AML-193 (cell line): ENCODE measurements at regions not wholly inside any gene's neighbourhood (a gene's known extent, or its start where the extent isn't known, plus 50 kb on each side); places are given as distances from the start of the nearest gene placed in this dataset.
"Not testable (repeated sequence)": the region's sequence is repeated elsewhere in the genome, so short reads cannot be mapped to it uniquely, and the experiment has no call there.

Experiments
- DNase-seq, 2 experiments: peaks; one replicate each; lab custom pipeline; 2025; lab: John Stamatoyannopoulos, UW

DNA sequence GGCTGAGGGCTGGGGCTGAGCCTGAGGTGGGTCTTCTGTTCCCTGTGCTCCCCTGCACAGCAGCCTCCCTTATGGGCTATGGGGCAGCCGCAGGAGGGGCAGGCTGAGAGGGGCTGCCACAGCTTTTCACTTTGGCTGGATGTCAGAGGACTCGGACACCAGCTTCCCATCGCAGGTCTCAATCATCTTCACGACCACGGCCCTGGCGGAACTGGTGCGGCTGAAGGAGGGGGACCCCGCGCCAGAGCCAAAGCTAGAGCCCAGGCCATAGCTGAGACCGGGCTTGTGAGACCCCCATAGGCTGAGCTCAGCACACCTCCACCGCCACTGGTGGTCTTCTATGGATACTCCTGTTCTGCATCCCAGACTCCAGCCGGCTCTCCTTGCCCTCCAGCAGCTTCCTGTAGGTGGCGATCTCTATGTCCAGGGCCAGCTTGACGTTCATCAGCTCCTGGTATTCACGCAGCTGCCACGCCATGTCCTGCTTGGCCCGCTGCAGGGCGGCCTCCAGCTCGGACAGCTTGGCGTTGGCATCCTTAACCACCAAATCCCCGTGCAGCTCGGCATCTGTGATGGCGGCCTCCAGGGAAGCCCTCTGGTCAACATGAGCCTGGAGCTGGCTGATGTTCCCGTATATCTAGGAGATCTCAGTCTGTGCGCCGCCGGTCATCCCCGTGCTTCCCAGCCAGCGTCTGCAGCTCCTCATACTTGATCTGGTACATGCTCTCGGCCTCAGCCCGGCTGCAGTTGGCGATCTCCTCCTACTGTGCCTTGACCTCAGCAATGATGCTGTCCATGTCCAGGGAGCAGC is 181.7 kb upstream of the SYNPR start:
- DNase-seq = no peak

DNA sequence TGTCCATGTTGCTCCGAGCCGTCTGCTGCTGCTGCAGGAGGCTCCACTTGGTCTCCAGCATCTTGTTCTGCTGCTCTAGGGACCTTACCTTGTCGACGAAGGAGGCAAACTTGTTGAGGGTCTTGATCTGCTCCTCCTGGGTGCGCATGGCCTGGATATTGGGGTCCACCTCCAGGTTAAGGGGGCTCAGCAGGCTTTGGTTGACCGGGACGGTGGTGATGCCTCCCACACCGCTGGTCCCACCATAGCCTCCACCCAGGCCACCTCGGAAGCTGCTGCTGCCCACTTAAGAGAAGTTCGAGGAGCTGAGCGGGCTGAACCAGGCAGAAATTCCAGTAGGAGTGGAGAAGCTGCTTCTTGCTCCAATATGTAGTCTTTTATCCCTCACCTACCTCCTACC is 180.7 kb upstream of the SYNPR start:
- DNase-seq = no peak

DNA sequence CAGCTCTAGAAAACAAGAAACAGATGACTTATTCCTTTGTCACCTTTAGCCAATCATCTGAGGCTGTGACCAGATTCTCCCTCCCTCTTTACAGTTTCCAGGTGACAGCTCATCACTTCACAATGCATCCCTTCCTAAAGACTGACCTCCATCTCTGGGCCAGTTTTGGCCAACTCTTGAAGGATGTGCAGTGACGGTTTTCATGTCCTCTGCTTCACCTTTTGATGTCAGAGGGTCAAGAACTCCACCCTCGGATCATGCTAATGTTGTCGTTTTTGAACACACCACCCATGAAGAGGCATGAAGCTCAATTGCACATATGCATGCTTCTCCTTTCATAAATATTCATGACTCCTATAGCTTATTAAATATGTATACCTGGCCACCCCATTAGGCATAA is 161.2 kb upstream of the SYNPR start:
- DNase-seq = no peak

DNA sequence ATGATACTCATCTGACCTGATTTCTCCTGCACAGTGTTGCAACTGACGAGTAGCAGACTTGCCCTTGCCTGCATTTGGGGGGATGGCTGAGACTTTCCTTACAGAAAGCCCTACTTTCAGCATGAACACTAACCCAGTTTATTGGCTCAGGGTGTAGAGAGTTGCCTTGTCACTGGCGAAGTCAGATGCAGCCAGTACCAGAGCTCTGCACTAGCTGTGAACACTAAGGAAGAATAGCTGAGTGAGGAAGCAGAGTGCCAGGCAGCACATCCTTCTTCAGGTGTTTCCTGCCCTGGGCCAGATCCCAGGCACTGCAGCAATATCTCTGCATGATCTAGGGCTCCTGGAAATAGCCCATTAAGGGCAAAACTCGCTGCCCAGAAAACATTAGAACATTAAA is 154.0 kb upstream of the SYNPR start:
- no peak for DNase-seq

DNA sequence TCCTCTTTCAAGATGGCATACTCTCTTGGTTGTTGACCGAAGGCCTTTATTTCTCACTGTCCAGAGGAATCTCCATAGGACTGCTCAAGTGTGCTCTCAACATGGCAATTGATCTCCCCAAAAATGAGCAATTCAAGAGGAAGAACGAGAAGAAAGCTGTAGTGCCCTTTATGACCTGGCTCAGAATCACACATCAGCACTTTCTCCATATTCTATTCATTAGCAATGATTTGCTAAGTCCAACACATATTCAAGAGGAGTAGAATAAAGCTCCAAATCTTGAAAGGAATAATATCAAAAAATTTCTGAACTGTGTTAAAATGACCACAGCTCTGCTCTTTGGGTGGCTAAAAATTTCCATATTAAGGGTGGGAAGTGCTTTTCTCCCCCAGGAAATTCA is 151.6 kb upstream of the SYNPR start:
- DNase-seq = no peak

DNA sequence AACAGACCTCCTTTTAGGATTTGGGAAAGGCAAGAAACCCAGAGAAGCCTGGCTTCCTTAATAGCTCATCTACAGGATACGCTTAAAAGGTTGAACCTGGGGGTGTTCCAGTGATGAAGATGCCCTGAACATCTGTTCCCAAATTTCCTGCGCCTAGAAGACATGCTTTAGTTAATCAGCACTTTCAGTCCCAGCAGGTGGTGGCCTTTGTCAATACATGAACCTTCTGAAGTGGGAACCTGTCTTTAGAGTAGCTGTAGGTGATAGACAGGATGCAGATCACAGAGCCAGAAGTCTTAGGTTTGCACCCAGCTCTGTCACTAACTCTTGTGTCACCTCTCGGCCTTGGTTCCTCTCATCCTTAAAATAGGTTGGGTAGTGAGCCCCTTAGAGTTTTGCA is 149.7 kb upstream of the SYNPR start:
- DNase-seq = no peak

DNA sequence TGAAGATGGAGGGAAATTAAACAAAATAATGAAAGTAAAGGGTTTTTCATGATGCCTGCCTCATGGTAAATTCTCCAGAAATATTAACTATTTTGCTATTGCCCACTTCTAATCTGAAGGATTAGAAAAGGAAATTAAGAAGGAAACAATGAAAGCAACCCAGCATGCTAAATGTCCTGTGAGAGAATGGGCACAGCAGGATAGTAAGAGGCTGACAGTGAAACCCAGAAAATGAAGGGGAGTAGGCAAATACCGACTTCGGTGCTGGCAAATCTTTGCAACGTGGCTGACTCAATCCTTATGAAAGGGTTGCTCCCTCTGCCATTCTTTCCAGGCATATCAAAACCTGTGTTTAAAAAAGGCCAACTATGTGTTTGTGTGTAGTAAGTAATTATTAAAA is 147.5 kb upstream of the SYNPR start:
- DNase-seq = no peak

DNA sequence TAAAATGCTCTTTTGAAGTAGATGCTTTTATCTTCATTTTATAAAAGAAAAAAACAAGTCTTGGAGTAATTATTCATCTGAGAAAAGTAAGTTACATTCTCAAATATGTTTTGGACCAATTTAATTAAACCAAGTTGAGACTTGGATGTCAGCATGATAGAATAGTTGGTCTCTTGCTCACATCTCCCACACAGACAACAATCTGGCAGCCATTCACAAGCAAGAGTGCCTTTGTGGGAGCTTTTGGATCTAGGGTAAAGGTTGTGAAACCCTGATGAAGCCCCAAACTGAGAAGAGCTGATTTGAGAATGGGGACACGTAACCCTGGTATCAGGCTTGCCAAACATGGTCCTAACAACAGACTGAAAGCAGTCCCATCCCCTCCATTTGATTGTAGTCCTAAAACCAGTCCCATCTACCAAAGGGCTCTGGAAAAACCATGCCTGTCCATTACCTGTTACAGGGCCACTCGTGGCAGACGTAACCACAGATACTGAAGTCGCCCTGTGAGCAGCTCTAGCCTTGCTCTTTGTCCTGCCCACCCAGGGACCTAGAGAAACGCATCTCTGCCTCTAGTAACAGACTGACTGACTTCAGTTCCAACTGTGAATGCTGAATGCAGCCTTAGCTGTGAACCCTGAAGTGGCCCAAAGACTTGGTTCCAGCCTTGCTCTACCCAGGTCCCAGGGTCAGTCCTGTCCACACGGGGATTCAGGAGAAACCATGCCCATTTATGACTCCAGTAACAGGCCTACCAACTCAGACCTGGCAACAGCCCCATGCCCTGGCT is 145.5 kb upstream of the SYNPR start:
- DNase-seq = no peak

DNA sequence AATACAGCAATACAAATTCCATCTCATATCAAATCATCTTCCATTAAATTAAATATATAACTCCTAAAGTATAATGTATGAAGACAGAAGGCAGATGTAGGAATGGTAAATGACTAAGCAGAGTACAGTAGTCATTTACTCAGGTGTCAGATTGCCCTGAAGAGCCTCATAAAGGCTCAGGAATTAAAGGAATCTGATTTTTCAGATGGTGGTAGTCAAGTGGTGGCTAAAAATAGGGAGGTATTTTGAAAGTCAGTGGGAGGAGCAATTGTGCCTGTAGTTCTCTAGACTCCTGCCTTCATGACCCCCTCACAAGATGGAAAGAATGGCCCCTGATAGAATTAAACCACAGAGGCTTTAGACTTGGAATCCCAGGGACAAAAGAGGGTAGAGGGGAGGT is 142.7 kb upstream of the SYNPR start:
- DNase-seq = no peak

DNA sequence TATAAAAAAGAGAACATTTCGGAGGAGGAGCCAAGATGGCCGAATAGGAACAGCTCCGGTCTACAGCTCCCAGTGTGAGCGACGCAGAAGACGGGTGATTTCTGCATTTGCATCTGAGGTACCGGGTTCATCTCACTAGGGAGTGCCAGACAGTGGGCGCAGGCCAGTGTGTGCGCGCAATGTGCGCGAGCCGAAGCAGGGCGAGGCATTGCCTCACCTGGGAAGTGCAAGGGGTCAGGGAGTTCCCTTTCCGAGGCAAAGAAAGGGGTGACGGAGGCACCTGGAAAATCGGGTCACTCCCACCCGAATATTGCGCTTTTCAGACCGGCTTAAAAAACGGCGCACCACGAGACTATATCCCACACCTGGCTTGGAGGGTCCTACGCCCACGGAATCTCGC is 141.9 kb upstream of the SYNPR start:
- DNase-seq = not testable (repeated sequence)

DNA sequence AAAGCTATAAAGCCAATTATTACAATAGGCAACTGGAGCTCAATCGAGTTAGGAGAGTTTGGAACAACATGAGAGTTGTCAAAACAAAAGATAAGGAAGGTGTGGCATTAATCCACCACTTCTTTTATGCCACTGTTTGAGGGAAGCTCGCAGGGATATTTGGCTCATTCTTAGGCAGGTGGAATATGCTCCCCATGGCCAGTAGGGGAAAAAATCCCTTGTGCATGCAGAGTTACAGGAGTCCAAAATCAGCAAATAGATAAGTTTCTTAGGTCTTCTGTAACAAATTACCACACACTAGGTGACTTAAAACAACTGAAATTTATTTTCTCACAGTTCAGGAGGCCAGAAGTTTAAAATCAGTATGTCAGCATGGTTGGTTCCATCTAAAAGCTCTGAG is 135.4 kb upstream of the SYNPR start:
- no peak for DNase-seq

DNA sequence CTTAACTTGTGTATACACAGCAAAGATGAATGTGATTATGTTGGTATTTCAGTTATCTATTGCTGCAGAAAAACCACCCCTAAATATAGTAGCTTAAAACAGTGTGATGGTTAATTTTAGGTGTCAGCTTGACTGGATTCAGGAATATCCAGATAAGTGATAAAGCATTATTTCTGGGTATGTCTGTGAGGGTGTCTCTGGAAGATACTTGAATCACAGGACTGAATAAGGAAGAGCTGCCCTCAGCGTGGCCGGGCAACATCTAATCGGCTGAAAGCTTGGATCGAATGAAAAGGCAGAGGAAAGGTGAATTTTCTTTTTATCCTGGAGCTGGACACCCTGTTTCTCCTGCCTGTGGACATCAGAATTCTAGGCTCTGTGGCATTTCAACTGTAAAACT is 132.0 kb upstream of the SYNPR start:
- DNase-seq = no peak

DNA sequence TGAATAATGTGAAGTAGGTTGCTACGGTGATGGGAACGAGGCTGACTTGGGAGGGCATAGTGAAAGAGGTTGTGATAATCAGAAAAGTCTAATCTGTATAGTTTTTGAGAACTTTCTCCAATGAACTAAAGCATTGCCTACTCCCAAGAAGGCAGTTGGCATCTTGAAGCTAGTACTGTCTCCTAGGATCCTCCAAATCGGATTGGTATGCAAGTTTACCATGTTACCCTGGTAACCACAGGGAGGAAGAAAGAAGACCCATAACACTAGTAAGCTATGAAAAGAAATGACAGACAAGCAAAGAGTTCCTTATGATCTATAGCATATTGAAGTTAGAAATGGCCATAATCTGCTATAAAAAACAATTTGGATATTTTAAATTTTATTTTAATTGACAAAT is 127.2 kb upstream of the SYNPR start:
- DNase-seq = no peak

DNA sequence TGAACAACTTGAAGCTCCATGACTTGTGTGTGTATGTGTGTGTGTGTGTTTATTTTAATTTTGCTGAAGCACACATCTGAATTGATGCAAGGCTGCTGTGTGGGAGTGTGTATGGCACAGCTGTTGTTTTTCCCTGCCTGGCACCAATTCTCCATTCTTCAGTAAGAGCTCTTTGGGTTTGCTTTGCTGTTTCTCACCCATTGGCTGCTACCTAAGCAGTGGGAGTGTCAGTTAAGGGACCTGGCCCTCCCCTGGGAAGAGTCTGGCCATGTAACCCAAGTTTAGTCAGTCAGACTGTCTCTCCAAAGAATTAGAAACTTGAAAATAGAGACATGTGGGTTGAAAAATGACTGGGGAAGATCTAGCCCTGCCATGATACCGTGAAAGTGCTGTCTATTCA is 126.2 kb upstream of the SYNPR start:
- no peak for DNase-seq

DNA sequence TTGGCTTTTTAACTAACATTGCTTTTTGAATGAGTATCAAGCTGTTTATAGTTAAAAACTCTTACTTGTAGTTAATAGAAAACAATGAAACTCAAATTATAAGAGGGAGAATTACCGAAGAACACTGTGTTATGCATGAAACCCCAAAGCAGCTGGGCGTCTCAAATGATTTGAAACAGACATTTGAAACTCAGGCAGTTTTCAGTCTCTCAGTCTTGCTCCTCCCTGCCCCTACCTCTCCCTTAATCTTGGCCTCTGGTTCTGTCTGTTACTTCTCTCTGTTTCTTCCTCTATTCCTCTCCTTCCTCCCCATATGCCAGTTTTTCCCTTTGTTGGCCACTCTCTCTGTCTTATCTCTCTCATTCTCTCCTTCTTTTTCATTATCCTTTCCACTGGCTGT is 118.3 kb upstream of the SYNPR start:
- no peak for DNase-seq

DNA sequence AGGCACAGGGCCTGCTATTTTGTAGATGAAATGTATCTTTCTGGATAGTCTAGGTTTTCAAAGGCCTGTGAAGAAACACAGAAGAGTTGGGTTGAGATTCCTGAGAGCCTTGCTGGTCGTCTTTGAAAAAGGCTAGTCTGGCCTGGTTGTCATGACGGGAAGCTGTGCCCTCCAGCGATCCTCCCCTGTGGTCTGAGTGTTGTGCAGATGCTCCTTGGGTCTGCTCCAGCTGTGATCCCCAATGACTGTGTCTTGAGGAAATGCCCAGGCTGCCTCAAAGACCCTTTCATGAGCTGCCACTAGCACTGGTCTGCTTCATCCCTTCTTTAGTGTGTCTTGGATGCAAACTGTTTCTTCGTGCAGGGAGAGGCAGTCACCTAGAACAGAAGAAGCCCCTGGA is 111.0 kb upstream of the SYNPR start:
- no peak for DNase-seq

DNA sequence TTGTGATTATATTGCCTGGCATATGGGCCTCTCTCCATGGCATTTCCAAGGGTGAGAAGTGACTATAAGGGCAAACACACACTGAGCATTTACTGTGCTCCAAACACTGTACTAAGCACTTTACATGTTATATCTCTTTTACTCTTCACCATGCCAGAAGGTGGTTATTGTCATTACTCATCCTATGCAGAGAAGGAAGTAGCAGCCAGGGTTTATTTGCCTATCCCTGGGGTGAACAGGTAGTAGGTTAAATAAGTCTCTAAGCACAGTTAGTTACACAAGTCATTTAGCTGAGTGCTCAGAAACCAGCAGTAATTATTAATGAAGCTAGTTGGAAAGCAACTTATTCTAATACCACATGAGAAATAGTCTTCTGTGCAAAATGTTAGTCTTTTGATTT is 109.9 kb upstream of the SYNPR start:
- no peak for DNase-seq

DNA sequence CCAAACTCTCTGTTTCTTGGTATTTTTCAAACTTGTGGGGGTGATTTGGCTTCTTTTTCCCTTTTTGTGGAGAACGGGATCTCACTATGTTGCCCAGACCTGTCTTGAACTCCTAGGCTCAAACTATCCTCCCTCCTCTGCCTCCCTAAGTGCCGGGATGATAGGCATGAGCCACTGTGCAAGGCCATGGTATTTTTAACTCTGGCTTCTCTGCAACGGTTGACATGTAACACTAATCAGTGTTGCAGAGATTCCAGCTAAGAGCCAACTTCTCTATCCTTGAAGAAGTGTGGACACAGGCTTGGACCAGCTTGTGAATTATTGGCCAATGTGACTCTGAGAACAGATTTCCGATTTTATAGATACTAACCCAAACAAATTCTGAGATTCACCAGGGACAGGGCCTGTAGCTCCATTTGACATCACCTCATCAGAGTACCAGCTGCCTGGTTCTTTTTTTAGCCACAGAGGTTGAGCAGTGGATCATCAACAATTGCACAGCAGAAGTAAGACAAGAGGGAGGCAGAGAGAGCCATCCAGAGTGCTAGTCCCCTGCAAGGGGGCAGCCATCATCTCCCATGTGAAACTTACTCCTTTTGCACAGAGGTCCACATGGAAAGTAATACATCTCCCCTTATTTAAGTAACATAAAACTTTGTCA is 98.1 kb upstream of the SYNPR start:
- DNase-seq = no peak

DNA sequence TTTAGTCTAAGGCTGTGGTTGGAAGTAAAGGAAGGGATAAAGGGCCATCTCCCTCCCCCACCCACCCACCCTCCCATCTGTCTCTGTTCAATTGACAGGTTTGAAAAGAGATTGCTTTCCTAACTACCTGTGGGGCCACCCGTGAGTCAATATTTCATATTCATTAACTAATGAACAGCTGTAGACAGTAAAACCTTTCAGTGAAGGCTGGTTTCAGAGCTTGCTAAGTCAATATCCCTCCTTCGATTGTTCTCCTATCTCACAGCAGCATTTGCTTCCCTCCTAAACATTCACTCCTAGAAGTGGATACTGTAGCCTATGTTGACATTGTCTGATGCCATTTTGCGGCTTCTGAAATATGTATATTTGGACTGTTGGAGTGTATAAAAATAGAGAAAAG is 85.9 kb upstream of the SYNPR start:
- DNase-seq = no peak

DNA sequence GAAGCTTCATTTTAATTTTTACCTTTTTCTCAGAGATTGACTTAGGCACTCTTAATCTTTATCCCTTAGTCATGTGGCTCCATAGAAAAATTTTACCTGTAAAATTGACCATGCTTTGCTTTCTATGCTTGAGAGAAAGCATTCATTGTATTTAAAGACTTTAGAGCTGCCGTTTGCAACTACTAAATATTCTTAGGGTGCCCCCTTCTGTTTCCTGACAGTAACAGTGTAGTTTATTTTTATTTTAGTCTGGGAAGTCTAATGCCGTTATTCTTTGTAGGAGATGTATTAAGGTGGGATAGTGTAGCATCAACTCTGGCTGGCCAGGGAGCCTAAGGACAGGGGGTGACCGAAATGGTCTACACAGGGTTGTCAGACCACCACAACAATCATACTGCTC is 84.5 kb upstream of the SYNPR start:
- DNase-seq = peak; percentile 32 to 50

DNA sequence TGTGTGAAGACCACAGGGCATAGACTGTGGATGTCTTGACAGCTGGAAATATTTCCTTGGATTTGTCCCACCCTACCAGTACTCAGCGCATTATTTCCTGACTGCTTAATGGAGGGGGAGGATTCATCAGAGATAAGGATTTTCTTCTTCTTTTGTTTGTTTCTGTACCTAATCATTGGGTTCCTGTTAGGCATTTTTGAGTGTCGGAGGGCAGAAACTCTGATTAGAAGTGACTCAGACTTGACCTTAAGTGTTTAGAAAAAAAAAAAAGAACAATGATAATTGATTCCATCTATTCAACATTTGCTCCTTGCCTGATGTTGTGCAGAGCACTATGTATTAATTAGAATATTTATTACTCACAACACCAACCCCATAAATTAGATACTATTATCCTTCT is 78.5 kb upstream of the SYNPR start:
- no peak for DNase-seq

DNA sequence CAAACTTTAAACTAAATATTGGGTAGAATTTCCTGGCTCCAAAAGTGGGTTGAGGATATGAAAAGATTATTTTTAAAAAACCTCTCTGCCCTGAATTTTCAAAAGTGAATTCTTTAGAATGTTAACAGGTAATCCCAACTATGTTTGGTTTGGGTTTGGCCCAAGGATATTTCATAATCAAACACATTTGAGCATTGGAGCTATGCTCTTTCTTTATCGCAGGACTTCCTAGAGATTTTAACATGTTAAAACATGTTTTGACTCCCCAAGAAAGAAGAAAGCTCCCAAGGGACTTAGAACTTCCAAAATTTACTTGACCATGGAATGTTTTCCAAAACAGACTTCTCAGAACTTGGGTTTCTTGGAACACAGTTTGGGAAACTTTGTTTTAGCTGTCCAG is 75.6 kb upstream of the SYNPR start:
- DNase-seq = no peak

DNA sequence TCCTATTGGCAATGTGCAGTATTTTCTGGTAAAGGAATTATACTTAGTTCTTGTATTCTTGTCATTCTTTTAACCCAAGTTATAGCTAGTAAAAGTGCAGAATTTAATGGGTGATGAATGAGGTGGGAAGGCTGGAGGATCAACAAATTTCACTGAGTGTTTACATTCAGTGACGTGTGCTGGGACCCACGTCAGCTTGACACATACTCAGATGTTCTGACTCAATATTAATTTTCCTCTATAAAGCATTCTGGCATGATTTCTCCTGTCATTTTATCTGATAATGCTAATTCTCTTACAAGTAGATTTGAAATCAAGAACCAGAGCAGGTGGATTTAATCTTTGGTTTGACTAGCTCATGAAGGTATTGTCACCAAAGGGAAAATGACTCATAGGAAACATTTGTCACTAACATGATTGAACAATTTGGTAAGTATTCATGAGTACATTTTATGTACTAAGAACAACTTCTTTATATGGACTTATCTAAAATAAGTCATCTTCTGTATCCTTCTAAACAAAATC is 71.0 kb upstream of the SYNPR start:
- no peak for DNase-seq
